GM10248 (cell line): ENCODE measurements at regions not wholly inside any gene's neighbourhood (a gene's known extent, or its start where the extent isn't known, plus 50 kb on each side); places are given as distances from the start of the nearest gene placed in this dataset.

Experiments used
- CTCF ChIA-PET: fragments of 300-600 bp; sonication (Branson Sonifier 250); formaldehyde crosslinking; extraction: SDS; loops from one replicate; lab custom pipeline; 2021; ENCODE audit warnings: antibody characterized with exemption; lab: Yijun Ruan, JAX
- POLR2A ChIA-PET: fragments of 350-650 bp; sonication (Branson Sonifier 250); formaldehyde crosslinking; extraction: SDS; loops from one replicate; lab custom pipeline; 2020; ENCODE audit warnings: antibody characterized with exemption; lab: Yijun Ruan, JAX
- DNase-seq: peaks from one replicate; pipeline ENCODE4 v3.0.0; 2012; ENCODE audit errors: extremely low spot score
- TF ChIP-seq, protein P1 (sequence below): IDR thresholded peaks from 2 replicates; pipeline ENCODE4 v1.5.1; 2012; ENCODE audit warnings: mild to moderate bottlenecking, low read depth; ENCODE audit errors: extremely low read depth, missing control alignments, control extremely low read depth

DNA sequence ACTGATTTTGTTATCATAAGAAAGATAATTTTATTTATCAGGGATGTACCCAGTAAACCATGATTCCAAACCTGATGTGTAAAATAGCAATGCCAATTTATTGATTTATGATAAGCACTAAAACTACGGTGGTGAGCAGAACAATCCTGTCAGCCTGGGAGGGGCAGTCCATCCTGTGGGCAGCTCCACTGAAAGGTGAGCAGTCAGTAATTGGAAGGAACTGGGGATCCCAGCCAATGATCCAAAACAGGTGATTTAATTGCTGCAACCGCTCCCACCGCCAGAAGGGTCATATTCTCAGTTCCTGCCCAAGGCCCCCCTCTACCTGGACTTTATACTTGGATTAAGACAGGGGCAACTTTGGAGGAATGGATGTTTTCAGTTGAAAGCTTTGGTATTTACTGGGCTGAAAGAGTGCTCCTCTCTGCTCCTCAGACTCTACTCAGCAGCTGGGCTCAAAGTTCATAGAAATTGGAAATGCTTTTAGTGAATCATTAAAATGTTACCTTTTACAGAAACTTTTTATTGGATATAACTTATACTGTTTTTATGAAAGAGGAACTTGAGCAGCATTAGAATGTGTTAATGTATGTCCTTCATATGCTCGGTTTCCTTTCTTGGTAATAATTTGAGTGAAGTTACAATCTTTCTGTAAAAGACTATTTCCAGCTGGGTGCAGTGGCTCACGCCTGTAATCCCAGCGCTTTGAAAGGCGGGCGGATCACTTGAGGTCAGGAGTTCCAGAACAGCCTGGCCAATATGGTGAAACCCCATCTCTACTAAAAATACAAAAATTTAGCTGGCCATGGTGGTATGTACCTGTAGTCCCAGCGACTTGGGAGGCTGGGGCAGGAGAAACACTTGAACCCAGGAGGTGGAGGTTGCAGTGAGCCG is 198.6 kb upstream of the IL12A start:
- ChIA-PET POLR2A (no interaction called here), CTCF (no interaction called here)
- DNase-seq = no peak
- TF ChIP-seq, protein P1, sequence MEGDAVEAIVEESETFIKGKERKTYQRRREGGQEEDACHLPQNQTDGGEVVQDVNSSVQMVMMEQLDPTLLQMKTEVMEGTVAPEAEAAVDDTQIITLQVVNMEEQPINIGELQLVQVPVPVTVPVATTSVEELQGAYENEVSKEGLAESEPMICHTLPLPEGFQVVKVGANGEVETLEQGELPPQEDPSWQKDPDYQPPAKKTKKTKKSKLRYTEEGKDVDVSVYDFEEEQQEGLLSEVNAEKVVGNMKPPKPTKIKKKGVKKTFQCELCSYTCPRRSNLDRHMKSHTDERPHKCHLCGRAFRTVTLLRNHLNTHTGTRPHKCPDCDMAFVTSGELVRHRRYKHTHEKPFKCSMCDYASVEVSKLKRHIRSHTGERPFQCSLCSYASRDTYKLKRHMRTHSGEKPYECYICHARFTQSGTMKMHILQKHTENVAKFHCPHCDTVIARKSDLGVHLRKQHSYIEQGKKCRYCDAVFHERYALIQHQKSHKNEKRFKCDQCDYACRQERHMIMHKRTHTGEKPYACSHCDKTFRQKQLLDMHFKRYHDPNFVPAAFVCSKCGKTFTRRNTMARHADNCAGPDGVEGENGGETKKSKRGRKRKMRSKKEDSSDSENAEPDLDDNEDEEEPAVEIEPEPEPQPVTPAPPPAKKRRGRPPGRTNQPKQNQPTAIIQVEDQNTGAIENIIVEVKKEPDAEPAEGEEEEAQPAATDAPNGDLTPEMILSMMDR = no peak

DNA sequence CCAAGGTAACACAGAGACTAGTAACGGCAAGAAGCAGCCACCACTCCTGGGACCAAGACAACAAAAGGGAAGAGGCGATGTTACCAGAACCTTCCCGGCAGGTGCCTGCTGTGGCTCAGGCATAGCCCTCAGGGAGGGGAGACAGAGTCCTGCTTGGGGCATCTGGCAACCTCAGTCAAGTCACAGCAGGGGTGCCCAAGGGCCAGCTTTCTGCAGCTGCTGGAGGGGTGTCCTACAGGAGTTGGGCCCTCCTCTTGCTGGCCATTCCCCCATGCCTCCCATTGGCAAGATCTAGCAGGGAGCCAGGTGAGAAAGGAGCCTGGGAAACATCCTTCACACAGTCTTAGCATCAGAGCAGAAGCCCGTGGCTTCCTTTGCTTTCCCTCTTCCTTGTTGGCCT is 197.3 kb upstream of the IL12A start:
- DNase-seq = no peak
- CTCF ChIA-PET = no interaction called here

DNA sequence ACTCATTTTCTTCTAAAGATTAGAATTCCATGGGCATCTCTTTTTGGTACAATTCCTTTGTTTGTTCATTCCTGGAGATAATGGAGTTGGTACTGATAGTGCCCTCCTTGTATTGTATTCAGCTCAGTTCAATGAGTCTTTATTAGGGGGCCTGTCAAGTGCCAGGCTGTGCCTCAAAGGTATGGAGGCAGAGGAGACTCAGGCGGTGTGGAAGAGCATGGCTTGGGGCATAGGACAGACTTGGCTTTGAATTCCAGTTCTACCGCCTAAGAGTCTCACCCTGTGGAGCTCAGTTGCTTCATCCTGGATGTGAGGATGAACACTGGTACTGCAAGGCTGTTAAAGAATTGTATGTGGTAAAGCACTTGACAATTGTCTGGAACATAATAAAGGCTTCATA is 196.6 kb upstream of the IL12A start:
- CTCF ChIA-PET = no interaction called here
- TF ChIP-seq, protein P1 = no peak
- POLR2A ChIA-PET = no interaction called here
- DNase-seq = no peak

More for the DNA sequence above, 197.3 kb upstream of the IL12A start:
- POLR2A ChIA-PET = no interaction called here
- TF ChIP-seq, protein P1 = no peak

DNA sequence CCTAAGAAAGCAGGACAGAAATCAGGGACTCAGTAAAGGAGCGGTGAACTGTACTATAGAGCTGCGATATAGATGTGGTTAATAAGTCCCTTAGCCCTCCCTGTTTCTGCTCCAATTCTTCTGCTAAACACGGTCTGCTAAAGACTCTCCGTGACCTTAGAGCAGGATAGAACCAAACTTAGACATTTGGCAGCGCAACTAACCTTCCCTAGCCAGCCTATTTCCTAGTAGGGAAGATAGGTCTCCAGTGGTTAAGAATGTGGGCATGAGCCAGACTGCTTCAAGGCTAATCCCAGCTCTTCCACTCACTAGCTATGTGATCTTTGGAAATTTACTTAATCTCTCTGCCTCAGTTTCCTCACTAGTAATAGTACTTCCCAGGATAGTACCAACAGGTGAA is 193.6 kb upstream of the IL12A start:
- TF ChIP-seq, protein P1 = no peak
- ChIA-PET POLR2A (no interaction called here), CTCF (interaction anchor here (1.5 to 6.4 kb wide), 2 partner anchors 11 to 473 kb away, joined by 3 to 39 read pairs; no protein-coding TSS in a partner anchor)
- DNase-seq = no peak

DNA sequence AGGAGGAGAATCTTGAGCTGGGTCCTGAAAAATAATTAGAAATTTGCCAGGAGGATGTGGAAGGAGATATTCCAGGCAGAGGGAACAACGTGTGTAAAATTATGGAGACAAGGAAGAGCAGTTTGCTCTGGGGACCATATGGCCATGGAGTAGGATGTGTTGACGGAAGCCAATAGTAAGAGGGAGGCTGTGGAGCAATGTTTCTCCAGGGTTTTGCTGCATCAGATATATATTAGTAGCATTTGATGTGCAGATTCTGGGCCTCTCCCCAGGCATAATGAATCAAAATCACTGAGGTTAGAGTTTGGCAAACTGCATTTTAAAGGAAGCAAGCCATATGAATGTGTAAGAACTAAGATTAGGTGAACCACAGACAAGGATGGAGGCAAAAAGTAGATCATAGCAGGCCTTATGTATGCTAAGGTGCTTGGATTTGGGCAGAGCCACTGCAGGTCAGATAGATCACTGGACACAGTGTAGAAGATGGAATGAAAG is 192.9 kb upstream of the IL12A start:
- no peak for DNase-seq
- ChIA-PET POLR2A (no interaction called here), CTCF (interaction anchor here (1.5 to 6.4 kb wide), 2 partner anchors 11 to 473 kb away, joined by 3 to 39 read pairs; no protein-coding TSS in a partner anchor)
- TF ChIP-seq, protein P1 = no peak

DNA sequence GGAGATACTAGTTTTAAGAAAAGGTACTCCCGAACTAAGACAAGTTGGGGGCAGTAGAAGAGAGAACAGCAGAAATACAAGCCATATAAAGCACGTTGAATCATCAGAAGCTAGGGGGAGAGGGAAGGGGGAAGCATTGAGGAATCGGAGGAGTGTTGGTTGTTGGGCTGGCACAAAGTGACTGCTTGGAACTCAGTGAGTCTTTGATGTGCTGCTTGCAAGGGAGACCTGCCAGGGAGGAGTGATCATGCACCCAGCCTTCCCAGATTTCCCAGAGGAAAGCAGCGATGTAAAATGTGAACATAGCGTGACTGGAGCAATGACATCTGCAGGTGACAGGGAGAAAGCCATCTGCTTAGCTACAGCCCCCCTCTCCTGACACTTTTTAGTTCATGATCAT is 192.4 kb upstream of the IL12A start:
- DNase-seq = no peak
- POLR2A ChIA-PET = no interaction called here
- TF ChIP-seq, protein P1 = no peak
- CTCF ChIA-PET = interaction anchor here (1.5 to 6.4 kb wide), 2 partner anchors 10 to 474 kb away, joined by 3 to 39 read pairs; no protein-coding TSS in a partner anchor
